ENCODE measurements at regions not wholly inside any gene's neighbourhood (a gene's known extent, or its start where the extent isn't known, plus 50 kb on each side); places are given as distances from the start of the nearest gene placed in this dataset.

DNA sequence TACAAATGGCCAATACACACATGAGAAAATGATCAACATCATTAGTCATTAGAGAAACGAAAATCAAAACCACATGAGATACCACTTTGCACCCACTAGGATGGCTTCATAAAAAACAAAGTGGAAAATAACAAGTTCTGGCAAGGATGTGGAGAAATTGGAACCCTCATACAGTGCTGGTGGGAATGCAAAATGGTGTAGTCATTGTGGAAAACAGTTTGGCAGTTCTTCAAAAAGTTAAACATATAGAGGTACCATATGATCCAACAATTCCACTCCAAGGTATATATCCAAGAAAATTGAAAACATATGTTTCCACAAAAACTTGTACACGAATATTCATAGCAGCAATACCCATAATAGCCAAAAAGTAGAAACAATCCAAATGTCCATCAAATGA, 231.6 kb upstream of the CSF3R start:
- 39% methylated on average over 2 of the region's 2 CpGs for WGBS
- Histone ChIP-seq H3K27me3 (ENCODE audit: control insufficient read depth in 4 of 4, insufficient read depth in 4 of 4, low read length in 3 of 4) (peaks cover 0 to 6% (median 5%) of the 10 kb centered on the region in 4 donors), H3K4me3 (ENCODE audit: low read depth in 1 of 3, low read length in 3 of 3) (no peak overlapping the region), H3K36me3 (ENCODE audit: control insufficient read depth in 4 of 4, insufficient read depth in 3 of 4, low read depth in 1 of 4, low read length in 3 of 4) (no peaks in the 10 kb centered on the region), H3K9ac (ENCODE audit: low read depth in 1 of 2, low read length in 2 of 2) (no peak overlapping the region), H3K4me1 (ENCODE audit: control insufficient read depth in 4 of 4, insufficient read depth in 4 of 4, low read length in 3 of 4) (no peaks in the 10 kb centered on the region), H3K9me3 (ENCODE audit: control insufficient read depth in 4 of 4, low read length in 3 of 4) (no peaks in the 10 kb centered on the region), H3K27ac (ENCODE audit: low read depth in 1 of 2, low read length in 2 of 2) (no peak overlapping the region)
- TF ChIP-seq EGR1 (IDR thresholded peaks at IDR 0.05; ENCODE audit: low read depth in 2 of 2) (no peak), HNF4G (IDR thresholded peaks at IDR 0.05) (no peak), TAF1 (conservative IDR thresholded peaks at IDR 0.05) (no peak), JUND (IDR thresholded peaks at IDR 0.05) (no peak)
- DNase-seq (ENCODE audit: low spot score) = no peak

DNA sequence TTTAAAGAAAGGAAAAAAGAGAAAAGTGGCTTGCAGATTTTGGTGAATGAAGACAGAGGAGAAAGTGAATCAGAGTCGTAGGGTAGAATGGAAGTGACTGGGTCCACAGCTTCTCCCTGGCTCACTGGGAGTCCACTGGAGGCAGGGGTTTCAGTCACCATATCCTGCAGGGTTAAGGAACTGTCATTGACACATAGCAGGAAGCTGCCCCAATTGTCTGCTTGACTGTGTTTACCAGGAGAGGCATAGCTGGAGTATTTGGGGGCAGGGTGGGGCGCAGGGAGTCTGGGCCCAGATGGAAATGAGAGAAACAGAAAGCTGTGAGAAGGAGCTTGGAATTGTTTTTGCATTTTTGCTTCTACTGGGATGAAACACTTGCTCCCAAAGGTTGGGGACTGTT, 228.8 kb upstream of the CSF3R start:
- H3K27me3 ChIP-seq (ENCODE audit: control insufficient read depth in 4 of 4, insufficient read depth in 4 of 4, low read length in 3 of 4) = peaks cover 3 to 9% (median 6%) of the 10 kb centered on the region in 4 donors
- no peaks in the 10 kb centered on the region for H3K4me1 ChIP-seq (ENCODE audit: control insufficient read depth in 4 of 4, insufficient read depth in 4 of 4, low read length in 3 of 4)
- H3K27ac ChIP-seq (ENCODE audit: low read depth in 1 of 2, low read length in 2 of 2) = no peak overlapping the region
- no peak for DNase-seq (ENCODE audit: low spot score)
- TF ChIP-seq, protein P1, sequence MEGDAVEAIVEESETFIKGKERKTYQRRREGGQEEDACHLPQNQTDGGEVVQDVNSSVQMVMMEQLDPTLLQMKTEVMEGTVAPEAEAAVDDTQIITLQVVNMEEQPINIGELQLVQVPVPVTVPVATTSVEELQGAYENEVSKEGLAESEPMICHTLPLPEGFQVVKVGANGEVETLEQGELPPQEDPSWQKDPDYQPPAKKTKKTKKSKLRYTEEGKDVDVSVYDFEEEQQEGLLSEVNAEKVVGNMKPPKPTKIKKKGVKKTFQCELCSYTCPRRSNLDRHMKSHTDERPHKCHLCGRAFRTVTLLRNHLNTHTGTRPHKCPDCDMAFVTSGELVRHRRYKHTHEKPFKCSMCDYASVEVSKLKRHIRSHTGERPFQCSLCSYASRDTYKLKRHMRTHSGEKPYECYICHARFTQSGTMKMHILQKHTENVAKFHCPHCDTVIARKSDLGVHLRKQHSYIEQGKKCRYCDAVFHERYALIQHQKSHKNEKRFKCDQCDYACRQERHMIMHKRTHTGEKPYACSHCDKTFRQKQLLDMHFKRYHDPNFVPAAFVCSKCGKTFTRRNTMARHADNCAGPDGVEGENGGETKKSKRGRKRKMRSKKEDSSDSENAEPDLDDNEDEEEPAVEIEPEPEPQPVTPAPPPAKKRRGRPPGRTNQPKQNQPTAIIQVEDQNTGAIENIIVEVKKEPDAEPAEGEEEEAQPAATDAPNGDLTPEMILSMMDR (IDR thresholded peaks at IDR 0.05; ENCODE audit: low read depth, low read length, missing input control) = no peak
- TF ChIP-seq YY1 (IDR thresholded peaks at IDR 0.05) = no peak
- TF ChIP-seq HNF4A (conservative IDR thresholded peaks at IDR 0.05) = no peak
- TF ChIP-seq, protein P2, sequence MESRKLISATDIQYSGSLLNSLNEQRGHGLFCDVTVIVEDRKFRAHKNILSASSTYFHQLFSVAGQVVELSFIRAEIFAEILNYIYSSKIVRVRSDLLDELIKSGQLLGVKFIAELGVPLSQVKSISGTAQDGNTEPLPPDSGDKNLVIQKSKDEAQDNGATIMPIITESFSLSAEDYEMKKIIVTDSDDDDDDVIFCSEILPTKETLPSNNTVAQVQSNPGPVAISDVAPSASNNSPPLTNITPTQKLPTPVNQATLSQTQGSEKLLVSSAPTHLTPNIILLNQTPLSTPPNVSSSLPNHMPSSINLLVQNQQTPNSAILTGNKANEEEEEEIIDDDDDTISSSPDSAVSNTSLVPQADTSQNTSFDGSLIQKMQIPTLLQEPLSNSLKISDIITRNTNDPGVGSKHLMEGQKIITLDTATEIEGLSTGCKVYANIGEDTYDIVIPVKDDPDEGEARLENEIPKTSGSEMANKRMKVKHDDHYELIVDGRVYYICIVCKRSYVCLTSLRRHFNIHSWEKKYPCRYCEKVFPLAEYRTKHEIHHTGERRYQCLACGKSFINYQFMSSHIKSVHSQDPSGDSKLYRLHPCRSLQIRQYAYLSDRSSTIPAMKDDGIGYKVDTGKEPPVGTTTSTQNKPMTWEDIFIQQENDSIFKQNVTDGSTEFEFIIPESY (IDR thresholded peaks at IDR 0.05) = no peak
- no peak for TF ChIP-seq FOXA2 (IDR thresholded peaks at IDR 0.05)
- no peak for TF ChIP-seq HNF4G (IDR thresholded peaks at IDR 0.05)
- no peak for TF ChIP-seq NR2F2 (IDR thresholded peaks at IDR 0.05)
- no peak for TF ChIP-seq TAF1 (conservative IDR thresholded peaks at IDR 0.05)
- TF ChIP-seq RXRA (IDR thresholded peaks at IDR 0.05) = no peak
- no peak for TF ChIP-seq EGR1 (IDR thresholded peaks at IDR 0.05; ENCODE audit: low read depth in 2 of 2)
- TF ChIP-seq, protein P3, sequence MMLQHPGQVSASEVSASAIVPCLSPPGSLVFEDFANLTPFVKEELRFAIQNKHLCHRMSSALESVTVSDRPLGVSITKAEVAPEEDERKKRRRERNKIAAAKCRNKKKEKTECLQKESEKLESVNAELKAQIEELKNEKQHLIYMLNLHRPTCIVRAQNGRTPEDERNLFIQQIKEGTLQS (IDR thresholded peaks at IDR 0.05) = no peak
- TF ChIP-seq FOXA1 (IDR thresholded peaks at IDR 0.05) = no peak
- no peak for TF ChIP-seq GABPA (IDR thresholded peaks at IDR 0.05 in 1 of 2, conservative IDR thresholded peaks at IDR 0.05 in 1 of 2)
- TF ChIP-seq RAD21 (IDR thresholded peaks at IDR 0.05) = no peak
- TF ChIP-seq, protein P4, sequence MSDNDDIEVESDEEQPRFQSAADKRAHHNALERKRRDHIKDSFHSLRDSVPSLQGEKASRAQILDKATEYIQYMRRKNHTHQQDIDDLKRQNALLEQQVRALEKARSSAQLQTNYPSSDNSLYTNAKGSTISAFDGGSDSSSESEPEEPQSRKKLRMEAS (IDR thresholded peaks at IDR 0.05) = no peak
- no peak for TF ChIP-seq SP1 (IDR thresholded peaks at IDR 0.05)
- TF ChIP-seq JUND (IDR thresholded peaks at IDR 0.05) = no peak
- TF ChIP-seq, protein P5, sequence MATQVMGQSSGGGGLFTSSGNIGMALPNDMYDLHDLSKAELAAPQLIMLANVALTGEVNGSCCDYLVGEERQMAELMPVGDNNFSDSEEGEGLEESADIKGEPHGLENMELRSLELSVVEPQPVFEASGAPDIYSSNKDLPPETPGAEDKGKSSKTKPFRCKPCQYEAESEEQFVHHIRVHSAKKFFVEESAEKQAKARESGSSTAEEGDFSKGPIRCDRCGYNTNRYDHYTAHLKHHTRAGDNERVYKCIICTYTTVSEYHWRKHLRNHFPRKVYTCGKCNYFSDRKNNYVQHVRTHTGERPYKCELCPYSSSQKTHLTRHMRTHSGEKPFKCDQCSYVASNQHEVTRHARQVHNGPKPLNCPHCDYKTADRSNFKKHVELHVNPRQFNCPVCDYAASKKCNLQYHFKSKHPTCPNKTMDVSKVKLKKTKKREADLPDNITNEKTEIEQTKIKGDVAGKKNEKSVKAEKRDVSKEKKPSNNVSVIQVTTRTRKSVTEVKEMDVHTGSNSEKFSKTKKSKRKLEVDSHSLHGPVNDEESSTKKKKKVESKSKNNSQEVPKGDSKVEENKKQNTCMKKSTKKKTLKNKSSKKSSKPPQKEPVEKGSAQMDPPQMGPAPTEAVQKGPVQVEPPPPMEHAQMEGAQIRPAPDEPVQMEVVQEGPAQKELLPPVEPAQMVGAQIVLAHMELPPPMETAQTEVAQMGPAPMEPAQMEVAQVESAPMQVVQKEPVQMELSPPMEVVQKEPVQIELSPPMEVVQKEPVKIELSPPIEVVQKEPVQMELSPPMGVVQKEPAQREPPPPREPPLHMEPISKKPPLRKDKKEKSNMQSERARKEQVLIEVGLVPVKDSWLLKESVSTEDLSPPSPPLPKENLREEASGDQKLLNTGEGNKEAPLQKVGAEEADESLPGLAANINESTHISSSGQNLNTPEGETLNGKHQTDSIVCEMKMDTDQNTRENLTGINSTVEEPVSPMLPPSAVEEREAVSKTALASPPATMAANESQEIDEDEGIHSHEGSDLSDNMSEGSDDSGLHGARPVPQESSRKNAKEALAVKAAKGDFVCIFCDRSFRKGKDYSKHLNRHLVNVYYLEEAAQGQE (IDR thresholded peaks at IDR 0.05) = no peak
- 18% methylated on average over 2 of the region's 2 CpGs for WGBS
- no peak overlapping the region for H3K9ac ChIP-seq (ENCODE audit: low read depth in 1 of 2, low read length in 2 of 2)
- no peaks in the 10 kb centered on the region for H3K36me3 ChIP-seq (ENCODE audit: control insufficient read depth in 4 of 4, insufficient read depth in 3 of 4, low read depth in 1 of 4, low read length in 3 of 4)
- no peak overlapping the region for H3K4me3 ChIP-seq (ENCODE audit: low read depth in 1 of 3, low read length in 3 of 3)
- no peaks in the 10 kb centered on the region for H3K9me3 ChIP-seq (ENCODE audit: control insufficient read depth in 4 of 4, low read length in 3 of 4)

Measured in liver (tissue), 8 donors.